ENCODE measurements at regions not wholly inside any gene's neighbourhood (a gene's known extent, or its start where the extent isn't known, plus 50 kb on each side); places are given as distances from the start of the nearest gene placed in this dataset.

DNA sequence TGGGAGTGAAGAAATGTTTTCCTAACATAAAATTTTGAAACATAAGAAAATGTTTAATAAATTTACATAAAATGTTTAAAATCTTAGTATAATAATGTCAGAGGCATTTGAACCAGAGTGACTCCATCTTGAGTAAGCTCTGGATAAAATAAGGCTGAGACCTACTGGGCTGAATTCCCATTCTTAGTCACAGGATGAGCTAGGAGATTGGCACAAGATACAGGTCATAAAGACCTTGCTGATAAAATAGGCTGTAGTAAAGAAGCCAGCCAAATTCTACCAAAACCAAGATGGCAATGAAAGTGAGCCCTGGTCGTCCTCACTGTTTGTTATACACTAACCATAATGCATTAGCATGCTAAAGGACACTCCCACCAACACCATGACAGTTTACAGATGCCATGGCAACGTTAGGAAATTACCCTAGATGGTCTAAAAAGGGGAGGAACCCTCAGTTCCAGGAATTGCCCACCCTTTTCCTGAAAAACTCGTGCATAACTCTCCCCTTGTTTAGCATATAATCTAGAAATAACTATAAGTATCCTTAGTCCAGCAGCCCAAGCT is 1184.0 kb downstream of the UQCRFS1 start:
- Mint-ChIP-seq H3K27ac (no peak overlapping the region), H3K4me1 (no peaks in the 10 kb centered on the region), H3K4me3 (no peak overlapping the region), H3K9me3 (peaks cover 9% of the 10 kb centered on the region), H3K36me3 (ENCODE audit: low read depth) (no peaks in the 10 kb centered on the region), H3K27me3 (no peaks in the 10 kb centered on the region)
- intact Hi-C loops (cut with micrococcal nuclease): no loop called here
- no peak for DNase-seq

DNA sequence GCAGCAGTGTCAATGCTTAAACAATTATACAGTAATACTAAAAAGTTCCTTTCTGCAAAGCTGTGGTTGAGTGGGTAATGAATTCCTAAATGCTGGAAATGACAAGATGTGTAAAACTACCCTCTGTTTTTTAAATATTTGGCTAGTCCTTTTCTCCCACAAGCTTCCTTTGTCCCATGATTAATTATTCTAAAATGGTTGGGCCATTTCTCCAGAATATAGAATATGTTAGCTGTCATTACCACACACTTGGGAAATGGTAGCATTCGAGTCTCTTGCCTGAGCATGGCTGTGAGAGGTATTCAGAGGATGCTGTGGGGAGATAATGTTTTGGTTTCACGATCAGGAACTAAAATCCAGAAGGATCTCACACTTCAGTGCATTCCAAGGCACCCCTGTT is 1185.8 kb downstream of the UQCRFS1 start:
- no peaks in the 10 kb centered on the region for H3K36me3 Mint-ChIP-seq (ENCODE audit: low read depth)
- DNase-seq: no peak
- H3K9me3 Mint-ChIP-seq: peaks cover 6% of the 10 kb centered on the region
- H3K4me1 Mint-ChIP-seq: no peaks in the 10 kb centered on the region
- no peak overlapping the region for H3K27ac Mint-ChIP-seq
- intact Hi-C loops (cut with micrococcal nuclease): no loop called here
- H3K27me3 Mint-ChIP-seq: no peaks in the 10 kb centered on the region
- H3K4me3 Mint-ChIP-seq: no peak overlapping the region

DNA sequence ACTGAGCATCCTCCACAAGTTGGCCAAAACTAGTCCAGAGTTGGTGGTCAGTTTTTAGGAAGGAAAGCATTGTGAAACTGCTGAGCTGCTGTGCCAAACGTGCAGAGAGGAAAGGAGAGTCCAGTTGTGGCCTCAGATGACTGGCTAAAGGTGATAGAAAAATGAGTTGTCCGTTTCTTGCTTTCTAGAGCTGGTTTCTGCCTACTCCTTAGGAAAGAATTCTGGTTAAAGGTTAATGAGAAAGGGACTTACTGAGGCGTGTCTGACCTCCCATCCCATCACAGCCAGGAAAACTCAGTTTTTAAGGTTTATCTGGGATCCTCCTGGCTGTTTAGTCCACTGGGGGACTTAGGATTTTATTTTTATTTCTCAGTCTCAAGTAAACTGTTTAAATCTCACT is 1186.3 kb downstream of the UQCRFS1 start:
- Mint-ChIP-seq H3K27ac (no peak overlapping the region), H3K36me3 (ENCODE audit: low read depth) (no peaks in the 10 kb centered on the region), H3K4me3 (no peak overlapping the region), H3K4me1 (no peaks in the 10 kb centered on the region), H3K27me3 (no peaks in the 10 kb centered on the region), H3K9me3 (peaks cover 4% of the 10 kb centered on the region)
- no peak for DNase-seq
- intact Hi-C loops (cut with micrococcal nuclease): no loop called here

DNA sequence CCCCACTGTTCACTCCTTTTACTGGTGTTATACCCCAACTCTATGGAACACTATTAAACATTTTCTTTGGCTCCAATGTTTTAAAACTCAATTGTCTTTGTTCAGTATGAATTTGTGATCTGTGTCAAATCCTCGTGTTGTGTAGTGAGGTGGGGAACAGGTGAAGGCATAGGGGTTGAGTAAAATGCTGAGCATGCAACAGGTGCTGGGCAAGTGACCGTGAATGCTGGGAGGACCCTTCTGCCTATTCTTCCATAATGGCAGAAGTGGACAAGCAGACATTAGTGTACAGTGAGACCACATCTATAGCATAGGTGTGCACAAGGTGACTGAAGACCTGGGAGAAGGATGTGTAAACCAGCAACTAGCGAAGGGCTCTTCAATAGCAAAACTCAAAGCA is 1188.0 kb downstream of the UQCRFS1 start:
- Mint-ChIP-seq H3K27me3 (no peaks in the 10 kb centered on the region), H3K4me3 (no peak overlapping the region), H3K9me3 (peaks cover 3% of the 10 kb centered on the region), H3K4me1 (no peaks in the 10 kb centered on the region), H3K36me3 (ENCODE audit: low read depth) (no peaks in the 10 kb centered on the region), H3K27ac (no peak overlapping the region)
- intact Hi-C loops (cut with micrococcal nuclease): no loop called here
- no peak for DNase-seq

DNA sequence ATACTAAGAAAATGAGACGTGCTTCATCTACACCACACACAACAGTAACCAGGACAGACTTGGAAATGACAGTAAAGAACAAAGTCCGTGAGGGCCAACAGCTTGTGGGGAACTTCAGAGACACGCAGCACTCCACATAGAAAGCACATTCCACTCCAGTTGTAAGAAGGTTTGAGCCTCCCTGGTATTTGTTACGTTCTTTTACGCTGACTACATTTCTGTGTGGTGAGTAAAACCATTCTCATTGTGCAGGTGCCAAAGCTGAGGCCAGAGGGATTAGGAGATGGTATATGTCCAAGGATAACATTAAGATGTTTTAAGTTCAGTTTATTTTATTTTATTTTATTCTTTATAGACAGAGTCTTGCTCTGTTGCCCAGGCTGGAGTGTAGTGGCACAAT is 1189.9 kb downstream of the UQCRFS1 start:
- intact Hi-C loops (cut with micrococcal nuclease): no loop called here
- Mint-ChIP-seq H3K4me3 (no peak overlapping the region), H3K27ac (no peak overlapping the region), H3K4me1 (no peaks in the 10 kb centered on the region), H3K9me3 (no peaks in the 10 kb centered on the region), H3K36me3 (ENCODE audit: low read depth) (no peaks in the 10 kb centered on the region), H3K27me3 (no peaks in the 10 kb centered on the region)
- no peak for DNase-seq

DNA sequence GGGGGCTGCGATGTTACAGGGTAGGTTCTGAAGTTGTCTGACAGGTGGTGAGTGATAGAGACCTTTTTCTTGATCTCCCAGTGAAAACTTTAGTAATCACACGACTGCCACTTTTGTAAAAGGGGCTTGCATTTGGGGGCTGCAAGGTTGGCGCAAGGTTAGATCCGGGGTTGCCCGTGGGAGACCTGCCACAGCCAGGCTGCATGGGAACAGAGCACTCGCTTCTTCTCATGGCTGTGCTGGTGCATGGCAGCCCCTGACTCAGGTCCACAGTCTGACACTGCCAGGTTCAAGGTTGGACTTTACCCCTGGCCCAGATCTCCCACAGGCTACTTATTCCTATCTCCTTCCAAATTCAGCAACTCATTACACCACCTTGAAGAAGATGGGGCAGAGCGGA is 1190.4 kb downstream of the UQCRFS1 start:
- intact Hi-C loops (cut with micrococcal nuclease): no loop called here
- Mint-ChIP-seq H3K27me3 (no peaks in the 10 kb centered on the region), H3K36me3 (ENCODE audit: low read depth) (no peaks in the 10 kb centered on the region), H3K27ac (no peak overlapping the region), H3K4me3 (no peak overlapping the region), H3K9me3 (peaks cover 2% of the 10 kb centered on the region), H3K4me1 (no peaks in the 10 kb centered on the region)
- no peak for DNase-seq

DNA sequence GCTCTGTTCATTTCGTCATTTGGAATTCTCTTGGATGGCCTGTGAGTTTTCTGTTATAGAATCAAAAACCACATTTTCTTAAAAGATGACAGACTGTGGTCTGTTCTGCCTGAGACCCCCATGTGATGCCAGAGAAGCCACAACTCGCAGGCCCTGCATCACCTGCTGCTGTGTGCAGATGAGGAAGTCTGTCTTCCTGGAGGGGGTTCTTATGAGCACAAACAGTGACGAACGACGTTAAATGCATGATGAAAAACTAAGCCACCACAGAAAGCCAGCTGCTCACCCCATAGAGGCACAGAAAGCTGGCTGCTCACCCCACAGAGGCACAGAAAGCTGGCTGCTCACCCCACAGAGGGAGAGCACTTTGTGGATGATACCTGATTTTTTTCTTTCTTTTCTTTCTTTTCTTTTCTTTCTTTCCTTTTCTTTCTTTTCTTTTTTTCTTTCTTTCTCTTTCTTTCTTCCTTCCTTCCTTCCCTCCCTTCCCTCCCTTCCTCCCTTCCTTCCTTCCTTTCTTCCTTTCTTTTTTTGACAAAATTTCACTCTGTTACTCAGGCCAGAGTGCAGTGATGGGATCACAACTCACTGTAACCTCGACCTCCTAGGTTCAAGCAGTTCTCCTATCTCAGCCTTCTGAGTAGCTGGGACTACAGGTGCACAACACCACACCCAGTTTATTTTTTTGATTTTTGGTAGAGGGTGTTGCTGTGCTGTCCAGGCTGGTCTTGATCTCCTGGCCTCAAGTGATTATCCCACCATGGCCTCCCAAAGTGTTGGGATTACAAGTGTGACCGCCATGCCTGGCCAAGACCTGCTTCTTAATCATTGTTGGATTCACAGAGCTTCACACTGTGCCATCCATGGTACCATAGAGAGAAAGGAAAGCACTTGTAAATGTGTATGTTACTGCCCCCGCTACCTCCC is 1191.4 kb downstream of the UQCRFS1 start:
- H3K27ac Mint-ChIP-seq: no peak overlapping the region
- H3K4me3 Mint-ChIP-seq: no peak overlapping the region
- no peaks in the 10 kb centered on the region for H3K36me3 Mint-ChIP-seq (ENCODE audit: low read depth)
- H3K27me3 Mint-ChIP-seq: no peaks in the 10 kb centered on the region
- H3K4me1 Mint-ChIP-seq: no peaks in the 10 kb centered on the region
- peaks cover 4% of the 10 kb centered on the region for H3K9me3 Mint-ChIP-seq
- DNase-seq: no peak
- intact Hi-C loops (cut with micrococcal nuclease): no loop called here

DNA sequence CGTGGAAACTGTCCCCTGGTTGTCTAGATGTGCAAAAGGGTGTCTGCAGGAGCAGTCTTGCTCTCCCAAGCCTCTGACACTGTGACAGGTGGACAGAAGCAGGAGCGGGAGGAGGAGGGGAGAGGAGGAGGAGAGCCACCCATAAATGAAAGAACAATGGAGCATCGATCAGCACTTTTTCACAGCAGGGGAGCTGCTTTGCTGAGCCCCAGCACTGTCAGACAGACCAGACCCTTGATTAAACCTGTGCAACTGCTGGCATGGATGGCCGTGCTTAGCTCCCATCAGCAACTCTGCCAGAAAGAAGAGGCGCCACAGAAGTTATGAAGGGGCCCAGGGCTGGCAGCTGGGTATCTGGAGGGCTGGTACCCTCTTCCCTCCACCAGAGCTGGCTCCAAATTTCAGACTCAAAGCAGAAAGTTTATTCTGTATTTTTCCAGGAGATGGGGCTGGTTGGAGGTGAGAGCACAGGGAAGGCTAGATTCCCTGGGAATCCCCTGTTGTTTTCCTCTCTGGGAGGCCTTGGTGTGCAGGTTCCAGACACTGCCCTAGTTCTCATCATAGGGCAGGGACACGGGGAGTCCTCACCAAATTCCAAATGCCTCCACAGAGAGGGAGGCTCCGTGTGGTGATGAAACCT is 1192.2 kb downstream of the UQCRFS1 start:
- Mint-ChIP-seq H3K4me3 (no peak overlapping the region), H3K27me3 (no peaks in the 10 kb centered on the region), H3K9me3 (peaks cover 4% of the 10 kb centered on the region), H3K4me1 (no peaks in the 10 kb centered on the region), H3K27ac (no peak overlapping the region), H3K36me3 (ENCODE audit: low read depth) (no peaks in the 10 kb centered on the region)
- intact Hi-C loops (cut with micrococcal nuclease): no loop called here
- DNase-seq: no peak

DNA sequence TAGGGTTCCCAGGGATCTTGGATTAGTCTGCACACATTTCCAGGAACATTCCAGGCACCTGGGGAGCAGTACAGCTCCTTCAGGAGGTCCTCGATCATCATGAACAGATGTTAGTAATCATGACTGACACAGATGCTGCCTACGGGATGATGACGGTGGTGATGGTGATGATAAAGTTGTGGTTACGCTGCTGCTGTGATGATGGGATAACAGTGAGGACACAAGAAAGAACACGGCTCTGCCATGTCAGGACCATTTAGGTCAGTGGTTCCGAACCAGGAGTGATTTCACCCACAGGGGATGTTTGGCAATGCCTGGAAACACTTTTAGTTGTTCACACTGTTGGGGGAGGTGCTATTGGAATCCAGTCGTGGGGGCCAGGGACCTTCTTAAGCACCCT is 1193.0 kb downstream of the UQCRFS1 start:
- intact Hi-C loops (cut with micrococcal nuclease): no loop called here
- Mint-ChIP-seq H3K36me3 (ENCODE audit: low read depth) (no peaks in the 10 kb centered on the region), H3K27ac (no peak overlapping the region), H3K4me3 (no peak overlapping the region), H3K27me3 (no peaks in the 10 kb centered on the region), H3K4me1 (no peaks in the 10 kb centered on the region), H3K9me3 (peaks cover 4% of the 10 kb centered on the region)
- DNase-seq: no peak

DNA sequence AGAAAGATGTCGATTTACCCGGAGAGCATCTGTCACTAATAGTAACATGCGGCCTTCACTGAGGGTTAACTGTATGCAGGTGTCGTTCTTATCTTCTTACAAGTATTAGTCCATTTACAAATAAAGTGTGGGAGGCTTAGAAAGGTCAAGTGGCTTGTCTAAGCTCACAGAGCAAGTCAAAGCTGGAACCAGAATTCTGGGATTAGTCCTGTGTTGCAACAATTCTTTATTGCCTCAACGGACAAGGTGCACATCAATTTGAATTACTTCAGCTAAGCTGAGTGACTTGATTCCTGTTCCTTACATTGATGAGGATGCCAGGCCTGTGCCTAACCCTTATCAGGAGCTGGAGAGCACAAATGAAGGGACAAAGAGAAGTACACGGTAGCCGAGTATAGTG is 1193.6 kb downstream of the UQCRFS1 start:
- peaks cover 4% of the 10 kb centered on the region for H3K9me3 Mint-ChIP-seq
- no peaks in the 10 kb centered on the region for H3K4me1 Mint-ChIP-seq
- no peaks in the 10 kb centered on the region for H3K27me3 Mint-ChIP-seq
- intact Hi-C loops (cut with micrococcal nuclease): no loop called here
- H3K27ac Mint-ChIP-seq: no peak overlapping the region
- H3K4me3 Mint-ChIP-seq: no peak overlapping the region
- no peaks in the 10 kb centered on the region for H3K36me3 Mint-ChIP-seq (ENCODE audit: low read depth)
- no peak for DNase-seq

DNA sequence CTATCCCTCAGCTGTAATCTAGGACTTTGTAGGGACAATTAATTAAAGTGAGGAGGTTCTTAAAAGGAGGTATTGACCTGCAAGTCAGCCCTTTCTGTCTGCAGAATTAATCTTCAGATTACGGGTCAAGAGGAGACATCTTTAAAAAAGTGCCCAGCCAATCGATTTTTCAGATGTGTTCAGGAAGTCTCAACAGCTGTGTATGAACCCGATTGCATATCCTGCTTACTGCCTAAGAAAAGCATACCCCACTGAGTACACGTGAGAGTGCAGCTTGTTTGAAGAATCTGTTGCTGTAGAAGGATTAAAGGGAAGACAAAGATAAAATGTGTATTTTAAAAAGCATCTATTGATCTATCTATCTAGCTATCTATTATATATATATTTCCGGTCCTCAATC is 1194.5 kb downstream of the UQCRFS1 start:
- Mint-ChIP-seq H3K27ac (no peak overlapping the region), H3K27me3 (no peaks in the 10 kb centered on the region), H3K4me1 (no peaks in the 10 kb centered on the region), H3K9me3 (peaks cover 4% of the 10 kb centered on the region), H3K4me3 (no peak overlapping the region), H3K36me3 (ENCODE audit: low read depth) (no peaks in the 10 kb centered on the region)
- intact Hi-C loops (cut with micrococcal nuclease): no loop called here
- DNase-seq: no peak

DNA sequence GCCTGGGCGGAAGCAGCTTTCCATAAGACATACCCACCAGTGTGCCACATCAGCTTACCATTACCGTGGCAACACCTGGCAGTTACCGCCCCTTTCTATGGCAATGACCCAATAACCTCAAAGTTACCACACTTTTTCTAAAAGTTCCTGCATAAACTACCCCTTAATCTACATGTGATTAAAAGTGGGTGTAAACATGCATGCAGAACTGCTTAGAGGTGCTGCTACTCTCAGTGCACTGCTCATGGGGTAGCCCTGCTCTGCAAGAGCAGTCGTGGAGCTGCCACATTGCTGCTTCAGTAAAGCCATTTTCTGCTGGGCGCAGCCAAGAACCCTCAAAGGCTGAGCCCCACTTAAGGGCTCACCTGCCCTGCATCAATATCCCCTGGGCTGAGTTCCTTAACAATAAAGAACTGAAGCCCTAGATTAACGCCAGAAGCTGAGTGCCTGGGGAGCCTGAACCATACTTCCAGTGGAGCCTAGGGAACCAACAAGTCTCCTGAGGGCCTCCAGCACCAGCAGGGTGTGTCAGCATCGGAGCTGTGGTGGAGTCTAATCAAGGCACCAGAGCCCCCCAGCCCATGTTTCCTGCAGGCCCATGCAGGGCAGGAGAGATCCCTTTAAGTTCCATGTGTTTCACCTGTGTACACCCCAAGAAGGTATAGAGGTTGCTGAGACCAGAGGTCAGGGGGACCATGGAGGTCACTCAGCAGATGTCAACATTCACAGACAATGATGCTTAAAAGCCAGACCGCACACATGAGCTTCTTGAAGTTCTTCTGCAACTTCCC is 1198.1 kb downstream of the UQCRFS1 start:
- intact Hi-C loops (cut with micrococcal nuclease): no loop called here
- H3K9me3 Mint-ChIP-seq: peaks cover 4% of the 10 kb centered on the region
- DNase-seq: no peak
- H3K36me3 Mint-ChIP-seq (ENCODE audit: low read depth): no peaks in the 10 kb centered on the region
- no peaks in the 10 kb centered on the region for H3K27me3 Mint-ChIP-seq
- H3K4me3 Mint-ChIP-seq: no peak overlapping the region
- no peak overlapping the region for H3K27ac Mint-ChIP-seq
- H3K4me1 Mint-ChIP-seq: no peaks in the 10 kb centered on the region

DNA sequence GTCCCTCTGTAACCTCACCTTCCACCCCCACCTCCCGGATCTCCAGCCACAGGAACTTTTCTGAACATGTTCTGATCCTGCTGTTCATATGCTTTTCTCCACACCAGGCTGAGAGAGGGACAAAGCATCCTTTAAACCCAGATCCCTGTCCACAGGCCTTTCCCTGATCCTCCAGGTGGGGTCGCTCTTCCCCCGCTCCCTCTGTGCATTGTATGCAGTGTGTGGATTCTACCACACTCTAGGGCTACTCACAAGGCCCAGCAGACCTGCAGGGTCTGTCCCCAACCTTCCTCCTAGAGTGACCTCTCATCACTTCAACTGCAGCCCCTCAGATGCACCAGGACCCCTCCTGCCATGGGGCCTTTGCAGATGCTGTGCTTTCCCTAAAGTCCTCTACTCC is 1200.6 kb downstream of the UQCRFS1 start:
- DNase-seq: no peak
- H3K4me3 Mint-ChIP-seq: no peak overlapping the region
- intact Hi-C loops (cut with micrococcal nuclease): no loop called here
- H3K9me3 Mint-ChIP-seq: peaks cover 1% of the 10 kb centered on the region
- H3K4me1 Mint-ChIP-seq: no peaks in the 10 kb centered on the region
- H3K27me3 Mint-ChIP-seq: no peaks in the 10 kb centered on the region
- no peak overlapping the region for H3K27ac Mint-ChIP-seq
- H3K36me3 Mint-ChIP-seq (ENCODE audit: low read depth): no peaks in the 10 kb centered on the region

DNA sequence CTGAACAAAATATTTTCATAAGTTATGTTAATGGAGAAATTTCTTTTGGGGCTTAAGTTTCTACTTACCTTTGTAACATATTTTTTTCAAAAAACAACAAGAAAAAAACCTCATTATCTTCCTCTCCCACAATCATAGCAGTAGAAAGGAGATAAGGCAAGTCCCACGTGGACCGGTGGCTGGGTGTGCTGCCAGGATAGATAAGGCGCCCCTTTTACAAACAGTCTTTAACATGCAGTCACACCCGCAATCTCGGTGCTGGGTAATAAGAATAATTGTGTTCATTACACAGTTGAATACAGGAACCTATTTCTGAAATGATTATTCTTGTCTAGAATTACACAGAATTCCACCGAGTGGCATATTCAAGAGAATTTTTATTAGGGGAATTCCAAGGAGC is 1202.3 kb downstream of the UQCRFS1 start:
- H3K36me3 Mint-ChIP-seq (ENCODE audit: low read depth): no peaks in the 10 kb centered on the region
- no peak for DNase-seq
- H3K4me1 Mint-ChIP-seq: no peaks in the 10 kb centered on the region
- no peaks in the 10 kb centered on the region for H3K9me3 Mint-ChIP-seq
- intact Hi-C loops (cut with micrococcal nuclease): no loop called here
- no peaks in the 10 kb centered on the region for H3K27me3 Mint-ChIP-seq
- H3K27ac Mint-ChIP-seq: no peak overlapping the region
- H3K4me3 Mint-ChIP-seq: no peak overlapping the region

Measured in activated CD4-positive, alpha-beta T cell treated with anti-CD3 and anti-CD28 coated beads, Interleukin-2, amount 10 ng/mL, durations not matched to agents 24 days and 14 days (primary cell).